Activated B cell treated with CpG ODN at 0.5 μM for 24 hours (primary cell): ENCODE measurements at regions not wholly inside any gene's neighbourhood (a gene's known extent, or its start where the extent isn't known, plus 50 kb on each side); places are given as distances from the start of the nearest gene placed in this dataset.

Source experiments
- ATAC-seq: fragments of 200-7000 bp; cut with Tn5 transposase; one replicate; pipeline ENCODE4 v1.10.0; 2021; ENCODE audit warnings: low read depth, mild to moderate bottlenecking, moderate library complexity
- CTCF ChIA-PET: fragments of 350-600 bp; sonication (Branson Sonifier 250); formaldehyde crosslinking; loops from one replicate; lab custom pipeline; 2021; ENCODE audit warnings: antibody characterized with exemption; lab: Charles Lee
- POLR2A ChIA-PET: fragments of 350-600 bp; sonication (Branson Sonifier 250); formaldehyde crosslinking; loops from one replicate; lab custom pipeline; 2021; ENCODE audit warnings: antibody characterized with exemption; lab: Charles Lee
- DNase-seq: peaks from one replicate; pipeline ENCODE4 v3.0.0; 2022
- H3K27ac Mint-ChIP-seq: one replicate; pipeline ENCODE4 v1.8.0; 2020; ENCODE audit warnings: mixed read lengths
- H3K27me3 Mint-ChIP-seq: one replicate; pipeline ENCODE4 v1.8.0; 2021; ENCODE audit warnings: mixed read lengths
- H3K36me3 Mint-ChIP-seq: one replicate; pipeline ENCODE4 v1.8.0; 2021; ENCODE audit warnings: low read depth, mixed read lengths
- H3K4me1 Mint-ChIP-seq: one replicate; pipeline ENCODE4 v1.8.0; 2021; ENCODE audit warnings: mixed read lengths
- H3K4me3 Mint-ChIP-seq: one replicate; pipeline ENCODE4 v1.8.0; 2020; ENCODE audit warnings: mild to moderate bottlenecking, mixed read lengths
- H3K9me3 Mint-ChIP-seq: one replicate; pipeline ENCODE4 v1.8.0; 2020; ENCODE audit warnings: mixed read lengths
- intact Hi-C: fragments of 100-400 bp; cut with micrococcal nuclease; formaldehyde crosslinking; loops from one replicate; pipeline ENCODE4 v1.15.1; 2024
- TF ChIP-seq, protein P1 (sequence below): fragments of 200-600 bp; IDR thresholded peaks from one replicate; pipeline ENCODE4 v1.8.0; 2022; ENCODE audit warnings: antibody characterized with exemption, mild to moderate bottlenecking

DNA sequence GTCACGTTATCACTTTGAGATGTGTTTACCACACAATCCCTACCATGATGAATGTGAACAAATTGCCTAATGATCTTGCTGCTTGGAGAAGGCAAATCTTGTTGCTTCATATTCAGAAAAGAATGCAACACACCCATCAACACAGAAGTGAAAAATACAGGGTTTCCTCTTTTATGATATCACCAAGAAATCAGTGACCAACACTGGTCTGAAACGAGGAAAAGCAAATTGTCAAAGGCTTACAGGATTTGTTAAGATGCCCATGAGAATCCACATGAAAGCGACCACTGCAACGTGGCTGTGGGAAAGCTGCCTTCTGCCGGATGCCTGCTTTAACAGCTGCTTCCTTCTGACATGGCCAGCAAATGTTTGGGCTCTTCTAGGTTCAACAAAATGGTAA, 397.6 kb upstream of the LRATD1 start:
- CTCF ChIA-PET, result no interaction called here
- Mint-ChIP-seq H3K27me3 (no peaks in the 10 kb centered on the region), H3K4me1 (no peaks in the 10 kb centered on the region), H3K4me3 (no peak overlapping the region), H3K9me3 (peaks cover 8% of the 10 kb centered on the region), H3K27ac (no peak overlapping the region), H3K36me3 (no peaks in the 10 kb centered on the region)
- intact Hi-C loops, result no loop called here
- ATAC-seq (no peak), DNase-seq (no peak)
- POLR2A ChIA-PET, result no interaction called here
- TF ChIP-seq, protein P1, sequence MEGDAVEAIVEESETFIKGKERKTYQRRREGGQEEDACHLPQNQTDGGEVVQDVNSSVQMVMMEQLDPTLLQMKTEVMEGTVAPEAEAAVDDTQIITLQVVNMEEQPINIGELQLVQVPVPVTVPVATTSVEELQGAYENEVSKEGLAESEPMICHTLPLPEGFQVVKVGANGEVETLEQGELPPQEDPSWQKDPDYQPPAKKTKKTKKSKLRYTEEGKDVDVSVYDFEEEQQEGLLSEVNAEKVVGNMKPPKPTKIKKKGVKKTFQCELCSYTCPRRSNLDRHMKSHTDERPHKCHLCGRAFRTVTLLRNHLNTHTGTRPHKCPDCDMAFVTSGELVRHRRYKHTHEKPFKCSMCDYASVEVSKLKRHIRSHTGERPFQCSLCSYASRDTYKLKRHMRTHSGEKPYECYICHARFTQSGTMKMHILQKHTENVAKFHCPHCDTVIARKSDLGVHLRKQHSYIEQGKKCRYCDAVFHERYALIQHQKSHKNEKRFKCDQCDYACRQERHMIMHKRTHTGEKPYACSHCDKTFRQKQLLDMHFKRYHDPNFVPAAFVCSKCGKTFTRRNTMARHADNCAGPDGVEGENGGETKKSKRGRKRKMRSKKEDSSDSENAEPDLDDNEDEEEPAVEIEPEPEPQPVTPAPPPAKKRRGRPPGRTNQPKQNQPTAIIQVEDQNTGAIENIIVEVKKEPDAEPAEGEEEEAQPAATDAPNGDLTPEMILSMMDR, result no peak

DNA sequence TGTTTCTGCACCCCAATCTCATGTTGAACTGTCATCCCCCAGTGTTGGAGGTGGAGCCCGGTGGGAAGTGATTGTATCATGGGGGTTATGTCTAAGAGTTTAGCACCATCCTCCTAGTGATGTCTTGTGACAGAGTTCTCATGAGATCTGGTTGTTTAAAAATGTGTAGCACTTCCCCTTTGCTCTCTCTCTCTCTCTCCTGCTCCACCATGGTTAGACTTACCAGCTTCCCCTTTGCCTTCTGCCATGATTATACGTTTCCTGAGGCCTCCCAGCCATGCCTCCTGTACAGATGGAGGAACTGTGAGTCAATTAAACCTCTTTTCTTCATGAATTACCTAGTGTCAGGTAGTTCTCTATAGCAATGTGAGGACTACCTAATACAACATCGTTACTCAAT, 396.9 kb upstream of the LRATD1 start:
- Mint-ChIP-seq H3K9me3 (peaks cover 8% of the 10 kb centered on the region), H3K4me1 (no peaks in the 10 kb centered on the region), H3K36me3 (no peaks in the 10 kb centered on the region), H3K4me3 (no peak overlapping the region), H3K27me3 (no peaks in the 10 kb centered on the region), H3K27ac (no peak overlapping the region)
- no peak for ATAC-seq
- intact Hi-C loops, result no loop called here
- TF ChIP-seq, protein P1, result no peak
- ChIA-PET POLR2A (no interaction called here), CTCF (no interaction called here)
- no peak for DNase-seq

DNA sequence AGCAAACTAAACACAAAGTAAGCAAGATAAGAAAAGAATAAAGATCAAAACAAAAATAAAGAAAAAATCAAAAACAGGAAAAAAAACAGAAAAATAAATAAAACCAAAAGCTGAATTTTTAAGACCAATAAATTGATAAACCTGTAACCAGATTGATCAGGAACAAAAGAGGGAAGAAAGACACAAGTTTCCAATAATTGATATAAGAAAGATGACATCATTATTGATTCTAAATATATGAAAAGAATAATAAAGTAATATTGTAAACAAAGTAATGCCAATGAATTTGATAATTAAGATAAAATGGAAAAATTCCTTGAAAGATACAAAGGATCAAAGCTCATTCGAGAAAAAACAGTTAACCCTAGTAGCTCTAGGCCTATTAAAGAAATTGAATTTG, 394.6 kb upstream of the LRATD1 start:
- intact Hi-C loops, result no loop called here
- H3K4me1 Mint-ChIP-seq, result no peaks in the 10 kb centered on the region
- ATAC-seq (no peak), DNase-seq (no peak)
- H3K4me3 Mint-ChIP-seq, result no peak overlapping the region
- no peaks in the 10 kb centered on the region for H3K27me3 Mint-ChIP-seq
- ChIA-PET CTCF (no interaction called here), POLR2A (no interaction called here)
- TF ChIP-seq, protein P1, result no peak
- no peaks in the 10 kb centered on the region for H3K36me3 Mint-ChIP-seq
- no peak overlapping the region for H3K27ac Mint-ChIP-seq
- H3K9me3 Mint-ChIP-seq, result peaks cover 3% of the 10 kb centered on the region

DNA sequence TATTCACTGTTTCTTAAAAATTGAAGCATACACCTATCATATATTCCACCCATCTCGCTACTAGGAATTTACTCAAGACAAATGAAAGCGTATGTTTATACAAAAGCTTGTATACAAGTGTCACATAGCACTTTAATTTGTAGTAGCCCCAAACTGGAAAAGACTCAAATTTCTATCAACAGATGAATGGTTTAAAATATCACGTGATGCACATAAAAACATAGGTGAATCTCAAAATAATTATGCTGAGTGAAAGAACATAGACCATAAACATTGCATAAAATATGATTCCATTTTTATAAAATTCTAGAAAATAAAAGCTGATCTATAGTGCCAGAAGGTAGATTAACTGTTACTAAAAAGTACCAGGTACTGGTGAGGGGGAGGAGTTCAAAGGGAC, 392.9 kb upstream of the LRATD1 start:
- no peaks in the 10 kb centered on the region for H3K27me3 Mint-ChIP-seq
- intact Hi-C loops, result no loop called here
- CTCF ChIA-PET, result no interaction called here
- H3K27ac Mint-ChIP-seq, result no peak overlapping the region
- DNase-seq (no peak), ATAC-seq (no peak)
- H3K4me3 Mint-ChIP-seq, result no peak overlapping the region
- peaks cover 1% of the 10 kb centered on the region for H3K9me3 Mint-ChIP-seq
- TF ChIP-seq, protein P1, result no peak
- H3K36me3 Mint-ChIP-seq, result no peaks in the 10 kb centered on the region
- POLR2A ChIA-PET, result no interaction called here
- H3K4me1 Mint-ChIP-seq, result no peaks in the 10 kb centered on the region

DNA sequence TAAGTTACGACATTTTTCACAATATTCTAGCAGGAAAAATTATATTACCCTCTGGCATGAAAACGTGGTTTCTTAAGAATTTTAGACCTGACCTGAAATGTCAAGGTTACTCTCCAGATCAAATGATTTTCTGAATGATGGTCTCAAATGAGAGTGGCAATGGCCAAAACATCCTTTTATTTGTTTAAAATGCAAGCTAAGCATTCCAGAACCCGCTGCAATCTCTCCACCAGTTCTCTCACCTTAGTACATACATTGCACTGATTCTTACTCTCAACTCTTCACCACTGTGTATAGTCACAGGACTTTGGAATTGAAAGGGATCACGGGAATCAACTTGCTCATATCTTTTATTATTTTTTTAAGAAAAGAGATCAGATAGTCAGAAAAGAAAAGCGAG, 391.6 kb upstream of the LRATD1 start:
- Mint-ChIP-seq H3K9me3 (no peaks in the 10 kb centered on the region), H3K36me3 (no peaks in the 10 kb centered on the region), H3K27ac (no peak overlapping the region), H3K27me3 (no peaks in the 10 kb centered on the region), H3K4me3 (no peak overlapping the region), H3K4me1 (no peaks in the 10 kb centered on the region)
- ChIA-PET POLR2A (no interaction called here), CTCF (no interaction called here)
- no peak for DNase-seq
- intact Hi-C loops, result no loop called here
- ATAC-seq, result no peak
- TF ChIP-seq, protein P1, result no peak
